NCI-H510A (cell line): ENCODE measurements at regions not wholly inside any gene's neighbourhood (a gene's known extent, or its start where the extent isn't known, plus 50 kb on each side); places are given as distances from the start of the nearest gene placed in this dataset.
"Not testable (repeated sequence)": the region's sequence is repeated elsewhere in the genome, so short reads cannot be mapped to it uniquely, and the experiment has no call there.

Source experiments
- DNase-seq: peaks from one replicate; lab custom pipeline; 2025; lab: John Stamatoyannopoulos, UW

- not testable (repeated sequence) for DNase-seq
Observed at GRCh38 chr3:75840160-75840559, 54.8 kb upstream of the ZNF717 start.

- DNase-seq = not testable (repeated sequence)
Observed at GRCh38 chr3:75850301-75851008, 65.1 kb upstream of the ZNF717 start.

- no peak for DNase-seq
Observed at GRCh38 chr3:75863130-75863529, 77.8 kb upstream of the ZNF717 start.

GRCh38 chr3:75863878-75864277 lies 78.5 kb upstream of the ZNF717 start:
- DNase-seq = no peak

GRCh38 chr3:75883719-75884118 lies 98.4 kb upstream of the ZNF717 start:
- DNase-seq = not testable (repeated sequence)

- DNase-seq = no peak
Observed at GRCh38 chr3:75886971-75887526, 101.7 kb upstream of the ZNF717 start.

- DNase-seq = no peak
Observed at GRCh38 chr3:75894234-75894633, 108.9 kb upstream of the ZNF717 start.

- DNase-seq = no peak
Observed at GRCh38 chr3:75896265-75896664, 110.9 kb upstream of the ZNF717 start.

GRCh38 chr3:75901446-75901845 lies 116.1 kb upstream of the ZNF717 start:
- DNase-seq = not testable (repeated sequence)

GRCh38 chr3:75906555-75907112 lies 121.3 kb upstream of the ZNF717 start:
- peak; percentile 36 for DNase-seq

- DNase-seq = no peak
Observed at GRCh38 chr3:75913800-75914350, 128.5 kb upstream of the ZNF717 start.

GRCh38 chr3:75914741-75915140 lies 129.4 kb upstream of the ZNF717 start:
- not testable (repeated sequence) for DNase-seq

- DNase-seq = no peak
Observed at GRCh38 chr3:75938921-75939320, 153.6 kb upstream of the ZNF717 start.

- no peak for DNase-seq
Observed at GRCh38 chr3:75951941-75952340, 166.6 kb upstream of the ZNF717 start.

- DNase-seq = not testable (repeated sequence)
Observed at GRCh38 chr3:75960031-75960430, 174.7 kb upstream of the ZNF717 start.

GRCh38 chr3:75962054-75962453 lies 176.7 kb upstream of the ZNF717 start:
- not testable (repeated sequence) for DNase-seq

GRCh38 chr3:75967071-75967470 lies 181.7 kb upstream of the ZNF717 start:
- no peak for DNase-seq

- DNase-seq = no peak
Observed at GRCh38 chr3:75978686-75979085, 193.3 kb upstream of the ZNF717 start.

- no peak for DNase-seq
Observed at GRCh38 chr3:75981401-75981800, 196.1 kb upstream of the ZNF717 start.

GRCh38 chr3:75982151-75982550 lies 196.8 kb upstream of the ZNF717 start:
- no peak for DNase-seq

- DNase-seq = no peak
Observed at GRCh38 chr3:75983111-75983510, 197.8 kb upstream of the ZNF717 start.

GRCh38 chr3:75983609-75984290 lies 198.4 kb upstream of the ZNF717 start:
- no peak for DNase-seq

- DNase-seq = no peak
Observed at GRCh38 chr3:75985432-75985831, 200.1 kb upstream of the ZNF717 start.
